ENCODE measurements at regions not wholly inside any gene's neighbourhood (a gene's known extent, or its start where the extent isn't known, plus 50 kb on each side); places are given as distances from the start of the nearest gene placed in this dataset.

DNA sequence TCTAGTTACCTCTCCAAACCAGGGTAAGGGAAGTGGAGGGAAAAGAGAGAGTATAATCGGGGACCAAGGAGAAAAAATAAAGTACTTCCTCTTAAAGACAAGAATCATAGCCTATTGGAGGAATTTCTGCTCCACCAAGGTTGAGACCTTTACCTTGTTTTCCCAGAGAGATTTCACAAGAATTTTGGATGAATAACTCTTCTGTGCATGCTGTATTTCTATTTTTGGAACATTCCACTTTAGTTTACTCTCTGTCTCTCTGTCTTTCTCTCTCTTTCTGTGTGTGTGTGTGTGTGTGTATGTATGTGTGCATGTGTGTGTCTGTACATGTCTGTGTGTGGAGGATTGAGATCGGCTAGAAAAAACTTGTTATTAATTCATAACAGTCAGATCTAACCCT lies 318.4 kb upstream of the RGS18 start:
- FAIRE-seq = no peak

GRCh38 chr1:191851799-191852595 lies 306.3 kb upstream of the RGS18 start:
- no peak for FAIRE-seq

DNA sequence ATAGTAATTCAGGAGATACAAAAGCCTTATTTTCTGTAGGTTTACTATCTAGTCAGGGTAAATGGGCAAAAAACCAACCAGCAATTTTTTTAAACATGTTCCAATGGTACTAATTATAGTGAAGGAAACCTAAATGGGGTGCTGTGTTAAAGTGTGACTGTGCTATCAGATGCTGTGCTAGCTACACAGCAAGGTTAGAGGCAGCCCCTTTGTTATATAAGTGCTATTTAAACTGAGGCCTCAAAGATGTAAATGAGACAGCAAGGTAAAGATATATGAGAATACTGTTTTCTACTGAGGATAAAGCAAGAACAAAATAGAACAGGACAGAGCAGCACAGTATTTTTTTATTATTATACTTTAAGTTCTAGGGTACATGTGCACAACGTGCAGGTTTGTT lies 305.4 kb upstream of the RGS18 start:
- FAIRE-seq = no peak

DNA sequence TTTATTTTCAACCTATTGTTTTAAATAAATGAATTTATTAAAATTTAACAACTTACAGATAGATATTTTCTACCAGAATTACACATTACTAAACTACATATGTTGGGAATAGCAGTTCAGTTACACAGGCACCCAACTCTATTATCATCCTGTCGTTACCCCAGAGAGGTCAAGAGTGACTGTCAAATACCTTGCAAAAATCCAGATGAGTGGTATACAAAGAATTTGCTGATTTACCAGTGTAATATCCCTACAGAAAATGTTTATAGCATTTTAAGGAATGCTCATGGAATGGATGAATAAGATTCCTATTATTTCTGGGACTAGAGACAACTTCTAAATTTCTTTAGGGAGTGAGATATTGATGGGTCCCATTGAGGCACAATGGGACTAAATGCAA lies 300.7 kb upstream of the RGS18 start:
- FAIRE-seq = no peak

GRCh38 chr1:191865479-191865878 lies 292.8 kb upstream of the RGS18 start:
- FAIRE-seq = no peak

DNA sequence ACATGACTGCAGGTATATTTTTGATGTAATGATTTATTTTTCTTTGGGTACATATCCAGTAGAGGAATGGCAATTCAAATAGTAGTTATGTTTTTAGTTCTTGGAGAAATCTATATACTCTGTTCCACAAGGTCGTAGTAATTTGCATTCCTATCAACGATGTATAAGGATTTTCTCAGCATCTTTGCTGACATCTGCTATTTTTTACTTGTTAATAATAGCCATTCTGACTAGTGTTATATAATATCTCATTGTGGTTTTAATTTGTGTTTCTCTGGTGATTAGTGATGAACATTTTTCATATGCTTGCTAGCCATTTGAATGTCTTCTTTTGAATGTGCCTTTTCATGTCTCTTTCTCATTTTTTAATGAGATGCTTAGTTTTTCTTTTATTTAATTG lies 292.1 kb upstream of the RGS18 start:
- no peak for FAIRE-seq

DNA sequence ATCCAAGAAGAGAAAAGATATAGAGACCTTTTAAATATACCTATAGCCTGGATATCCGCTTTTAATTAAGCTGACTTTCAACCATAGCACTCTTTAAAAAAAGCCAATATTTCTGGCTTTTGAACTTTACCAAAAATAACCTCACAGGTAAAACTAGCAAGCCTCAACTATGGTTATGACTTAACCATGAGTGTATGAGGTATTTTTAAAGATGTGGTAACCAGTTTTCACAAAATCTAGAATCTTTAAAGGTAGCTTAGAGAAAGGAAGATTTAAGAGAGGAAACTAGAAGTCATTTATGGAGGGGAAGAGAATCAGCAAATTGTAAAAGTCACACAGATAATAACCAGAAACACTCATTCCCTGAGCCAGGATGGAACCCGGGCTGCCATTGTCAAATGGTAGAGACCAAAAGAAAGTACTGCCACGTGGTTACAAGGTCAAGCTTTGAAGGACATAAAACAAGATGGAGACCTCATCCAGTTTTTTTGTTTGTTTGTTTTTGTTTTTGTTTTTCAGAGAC lies 288.4 kb upstream of the RGS18 start:
- FAIRE-seq = no peak

DNA sequence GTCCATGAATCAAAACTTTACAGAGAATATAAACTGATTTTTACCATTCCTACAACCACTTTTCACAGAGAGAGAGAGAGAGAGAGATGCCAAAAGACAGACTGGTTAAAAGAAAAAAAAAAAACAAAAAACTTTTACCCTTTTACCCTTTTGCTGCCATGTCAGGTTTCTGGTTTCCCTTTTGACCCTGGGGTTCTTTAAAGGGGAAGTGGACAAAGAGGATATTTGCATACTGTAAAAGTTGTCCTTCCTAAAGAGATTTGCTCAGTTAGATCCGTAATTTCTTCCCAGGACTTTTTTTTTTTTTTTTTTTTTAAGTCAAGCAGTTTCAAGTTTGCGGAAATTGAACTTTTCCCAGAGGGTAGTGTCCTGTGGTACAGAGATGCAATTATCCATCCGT lies 287.8 kb upstream of the RGS18 start:
- FAIRE-seq = no peak

DNA sequence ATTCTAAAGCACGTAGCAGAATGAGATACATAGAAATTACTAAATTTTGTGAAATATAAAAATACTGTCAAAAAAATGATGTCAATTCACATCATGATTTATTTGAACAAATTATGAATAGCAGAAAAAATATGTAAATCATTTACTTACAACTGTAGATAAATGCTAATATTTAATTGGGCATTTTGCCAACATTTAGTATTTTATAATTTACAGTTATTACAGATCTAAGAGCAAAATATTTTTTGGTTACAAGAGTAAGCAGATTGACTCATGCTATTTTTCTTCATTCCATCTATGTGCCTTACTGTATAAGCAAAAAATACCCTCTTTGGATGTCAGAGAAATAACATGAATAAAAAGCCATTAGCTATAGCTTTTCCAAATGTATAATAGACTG lies 282.3 kb upstream of the RGS18 start:
- FAIRE-seq = no peak

- no peak for FAIRE-seq
Observed at GRCh38 chr1:191876631-191877030, 281.6 kb upstream of the RGS18 start.

- no peak for FAIRE-seq
Observed at GRCh38 chr1:191882870-191883269, 275.4 kb upstream of the RGS18 start.

DNA sequence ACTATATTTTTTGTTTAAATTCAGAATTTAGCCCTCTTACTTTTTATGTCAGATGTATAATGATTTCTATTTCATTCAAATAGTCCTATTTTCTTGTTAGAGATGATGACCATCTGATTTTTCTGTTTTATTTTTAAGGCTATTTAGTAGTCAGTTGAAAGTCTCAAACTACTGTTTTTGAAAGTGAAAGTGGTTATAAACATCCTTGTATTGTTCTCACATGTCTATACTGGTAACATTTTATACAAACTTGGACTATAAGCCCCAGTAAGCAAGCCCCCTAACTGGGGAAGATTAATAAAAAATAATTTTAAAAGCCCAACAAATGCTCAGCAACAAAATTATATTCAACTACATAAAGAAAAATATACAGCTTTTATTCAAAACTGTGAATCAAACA lies 271.3 kb upstream of the RGS18 start:
- FAIRE-seq = no peak

DNA sequence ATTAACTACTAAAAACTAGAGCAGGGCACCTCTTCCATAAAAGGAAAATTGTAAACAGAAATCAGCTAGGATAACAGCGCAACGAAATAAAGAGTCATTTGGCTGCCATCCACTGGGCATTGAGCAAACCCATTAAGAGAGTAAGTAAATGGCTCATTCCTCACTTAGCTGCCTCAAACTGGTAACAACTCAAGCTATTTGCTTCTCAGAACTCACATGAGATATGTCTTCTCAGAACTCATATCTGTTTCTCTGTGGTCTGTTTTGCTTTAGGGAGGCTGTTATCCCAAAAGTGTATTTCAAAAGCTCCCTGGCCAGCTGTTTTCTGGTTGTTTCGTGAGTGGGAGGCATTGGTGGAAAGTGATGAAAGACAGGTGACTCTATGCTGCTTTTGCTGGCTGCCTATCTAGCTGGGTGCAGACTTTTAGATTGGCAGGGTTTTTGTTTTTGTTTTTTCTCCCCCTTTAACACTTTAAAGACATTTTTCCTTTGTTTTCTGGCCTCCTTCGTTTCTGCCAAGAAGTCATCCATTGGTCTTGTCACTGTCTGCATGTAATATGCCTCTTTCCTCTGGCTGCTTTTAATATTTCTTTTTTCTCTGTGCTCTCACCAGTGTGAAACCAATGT lies 269.2 kb upstream of the RGS18 start:
- FAIRE-seq = no peak

DNA sequence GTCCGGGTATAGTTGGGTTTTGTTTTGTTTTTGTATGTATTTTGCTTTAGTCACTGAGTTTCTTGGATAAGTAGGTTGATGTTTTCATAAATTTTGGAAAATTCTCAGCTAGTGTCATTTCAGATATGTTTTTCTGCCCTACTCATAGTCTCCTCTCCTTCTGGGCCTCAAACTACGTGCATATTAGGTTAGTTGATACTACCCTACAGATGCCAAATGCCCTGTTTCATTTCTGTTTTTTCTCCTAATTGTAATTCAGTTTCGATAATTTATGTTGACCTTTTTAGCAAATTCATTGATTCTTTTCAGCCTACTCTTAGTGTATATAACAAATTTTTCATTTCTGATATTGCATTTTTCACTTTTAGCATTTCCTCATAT lies 268.6 kb upstream of the RGS18 start:
- FAIRE-seq = no peak

- no peak for FAIRE-seq
Observed at GRCh38 chr1:191890433-191891088, 267.7 kb upstream of the RGS18 start.

DNA sequence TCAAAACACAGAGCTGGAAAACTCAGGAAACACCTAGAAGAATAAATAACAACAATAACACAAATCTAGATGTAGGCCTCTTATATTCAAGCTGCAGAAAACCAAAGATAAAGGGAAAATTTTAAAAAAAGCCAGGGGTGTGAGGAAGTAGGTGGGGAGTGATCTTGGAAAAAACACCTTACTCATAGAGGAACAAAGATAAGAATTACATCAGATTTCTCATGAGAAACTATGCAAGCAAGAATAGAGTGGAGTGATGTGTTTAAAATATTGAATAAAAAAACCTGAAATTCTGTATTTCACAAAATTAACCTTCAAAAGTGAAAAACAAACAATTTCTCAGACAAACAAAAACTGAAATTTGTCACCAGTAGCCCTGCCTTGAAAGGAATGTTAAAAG lies 265.5 kb upstream of the RGS18 start:
- no peak for FAIRE-seq

GRCh38 chr1:191895049-191895448 lies 263.2 kb upstream of the RGS18 start:
- FAIRE-seq = no peak

GRCh38 chr1:191895462-191896058 lies 262.7 kb upstream of the RGS18 start:
- no peak for FAIRE-seq

GRCh38 chr1:191897134-191897533 lies 261.1 kb upstream of the RGS18 start:
- no peak for FAIRE-seq

GRCh38 chr1:191901651-191902050 lies 256.6 kb upstream of the RGS18 start:
- FAIRE-seq = no peak

DNA sequence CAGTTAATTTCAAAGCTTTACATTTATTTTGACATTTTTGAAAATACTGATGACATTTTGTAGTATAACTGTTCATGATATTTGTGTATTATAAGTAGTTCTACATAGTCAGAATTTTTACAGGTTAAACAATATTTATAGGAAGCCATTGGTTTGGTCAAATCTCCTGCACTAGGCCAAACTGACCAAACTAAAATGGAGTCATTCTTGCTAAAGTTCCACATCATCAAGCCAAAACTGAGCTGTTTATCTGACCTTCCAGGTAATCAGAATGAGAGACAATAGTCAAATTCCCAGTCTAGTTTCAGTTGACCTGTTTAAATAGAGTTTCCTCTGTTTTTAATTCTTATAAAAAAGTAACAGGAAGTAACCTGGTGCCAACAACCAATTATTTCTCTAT lies 253.3 kb upstream of the RGS18 start:
- FAIRE-seq = no peak

GRCh38 chr1:191905781-191906180 lies 252.5 kb upstream of the RGS18 start:
- no peak for FAIRE-seq

DNA sequence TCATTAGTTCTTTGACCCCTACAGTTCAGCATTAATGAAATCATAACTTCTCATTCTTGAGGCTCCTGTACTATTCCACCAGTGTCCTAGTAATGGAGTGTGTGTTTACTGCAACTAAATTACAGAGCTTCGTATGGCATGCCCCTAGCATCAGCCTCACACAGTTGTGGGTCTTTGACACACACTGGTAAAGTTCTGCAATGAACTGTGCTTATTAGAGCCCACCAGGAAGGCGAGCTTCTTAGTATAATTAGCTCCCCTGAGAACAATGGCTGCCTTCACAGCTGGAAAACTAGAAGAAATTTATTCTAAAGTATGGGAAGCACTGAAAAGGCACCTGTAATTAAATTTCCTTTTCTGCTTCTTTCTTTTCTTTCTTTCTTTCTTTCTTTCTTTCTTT lies 251.1 kb upstream of the RGS18 start:
- FAIRE-seq = no peak

DNA sequence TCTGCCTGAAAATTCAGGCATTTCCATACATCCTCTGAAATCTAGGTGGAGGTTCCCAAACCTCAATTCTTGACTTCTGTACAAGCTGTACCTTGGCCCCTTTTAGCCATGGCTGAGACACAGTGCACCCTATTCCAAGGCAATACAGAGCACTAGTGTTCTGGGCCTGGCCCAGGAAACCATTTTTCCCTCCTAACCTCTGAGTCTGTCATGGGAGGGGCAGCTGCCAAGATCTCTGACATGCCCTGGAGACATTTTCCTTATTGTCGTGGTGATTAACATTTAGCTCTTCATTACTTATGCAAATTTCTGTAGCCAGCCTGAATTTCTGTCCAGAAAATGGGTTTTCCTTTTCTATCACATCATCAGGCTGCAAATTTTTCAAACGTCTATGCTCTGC lies 248.0 kb upstream of the RGS18 start:
- no peak for FAIRE-seq
